ENCODE measurements at regions not wholly inside any gene's neighbourhood (a gene's known extent, or its start where the extent isn't known, plus 50 kb on each side); places are given as distances from the start of the nearest gene placed in this dataset.

- DNase-seq (ENCODE audit: low spot score), result no peak
These were observed 280.3 kb downstream of the ARAP2 start for GRCh38 chr4:35963974-35964515.

GRCh38 chr4:35965300-35965699 is 279.0 kb downstream of the ARAP2 start:
- no peak for DNase-seq (ENCODE audit: low spot score)

GRCh38 chr4:35966566-35966965 is 277.7 kb downstream of the ARAP2 start:
- DNase-seq (ENCODE audit: low spot score), result no peak

GRCh38 chr4:35970366-35970960 is 273.9 kb downstream of the ARAP2 start:
- no peak for DNase-seq (ENCODE audit: low spot score)

- DNase-seq (ENCODE audit: low spot score), result no peak
These were observed 271.5 kb downstream of the ARAP2 start for GRCh38 chr4:35972814-35973213.

- no peak for DNase-seq (ENCODE audit: low spot score)
These were observed 268.5 kb downstream of the ARAP2 start for GRCh38 chr4:35975617-35976355.

GRCh38 chr4:35978551-35978950 is 265.8 kb downstream of the ARAP2 start:
- no peak for DNase-seq (ENCODE audit: low spot score)

- DNase-seq (ENCODE audit: low spot score), result no peak
These were observed 262.0 kb downstream of the ARAP2 start for GRCh38 chr4:35982318-35982717.

GRCh38 chr4:35986537-35986936 is 257.8 kb downstream of the ARAP2 start:
- no peak for DNase-seq (ENCODE audit: low spot score)

GRCh38 chr4:35993606-35994005 is 250.7 kb downstream of the ARAP2 start:
- no peak for DNase-seq (ENCODE audit: low spot score)

GRCh38 chr4:36000941-36001557 is 243.3 kb downstream of the ARAP2 start:
- DNase-seq (ENCODE audit: low spot score), result no peak

GRCh38 chr4:36003051-36003450 is 241.3 kb downstream of the ARAP2 start:
- DNase-seq (ENCODE audit: low spot score), result no peak

- DNase-seq (ENCODE audit: low spot score), result no peak
These were observed 240.0 kb downstream of the ARAP2 start for GRCh38 chr4:36004204-36004851.

GRCh38 chr4:36006226-36006625 is 238.1 kb downstream of the ARAP2 start:
- no peak for DNase-seq (ENCODE audit: low spot score)

- no peak for DNase-seq (ENCODE audit: low spot score)
These were observed 233.9 kb downstream of the ARAP2 start for GRCh38 chr4:36010397-36010929.

- DNase-seq (ENCODE audit: low spot score), result no peak
These were observed 232.9 kb downstream of the ARAP2 start for GRCh38 chr4:36011381-36011780.

- no peak for DNase-seq (ENCODE audit: low spot score)
These were observed 231.8 kb downstream of the ARAP2 start for GRCh38 chr4:36012503-36012902.

- DNase-seq (ENCODE audit: low spot score), result no peak
These were observed 231.1 kb downstream of the ARAP2 start for GRCh38 chr4:36013206-36013605.
